HEK293 (cell line): ENCODE measurements at regions not wholly inside any gene's neighbourhood (a gene's known extent, or its start where the extent isn't known, plus 50 kb on each side); places are given as distances from the start of the nearest gene placed in this dataset.
"Not testable (repeated sequence)": the region's sequence is repeated elsewhere in the genome, so short reads cannot be mapped to it uniquely, and the experiment has no call there.

Experiments used
- CTCF ChIA-PET: fragments of 350-600 bp; formaldehyde crosslinking; extraction: SDS; loops from one replicate; lab custom pipeline; 2021; ENCODE audit warnings: antibody characterized with exemption; lab: Yijun Ruan, JAX
- POLR2A ChIA-PET: fragments of 300-600 bp; formaldehyde crosslinking; extraction: SDS; loops from one replicate; lab custom pipeline; 2020; ENCODE audit warnings: antibody characterized with exemption, inconsistent platforms; lab: Yijun Ruan, JAX
- H3K27ac ChIP-seq: fragments of 200-500 bp; sonication (Bioruptor generic); 2 replicates; pipeline ENCODE4 v1.5.1; 2014; ENCODE audit warnings: low read depth, low read length, control low read depth, inconsistent platforms; ENCODE audit errors: extremely low read depth
- H3K36me3 ChIP-seq, 2 experiments: fragments of 200-500 bp in 1 of 2; sonication (Bioruptor generic) in 1 of 2; 1 replicate in 1 of 2; 2 replicates in 1 of 2; pipeline ENCODE4 v1.5.1; 2014 to 2017; ENCODE audit warnings: inconsistent platforms in 2 of 2, low read length in 2 of 2; ENCODE audit not compliant: control insufficient read depth in 2 of 2, insufficient read depth in 1 of 2
- H3K4me1 ChIP-seq: fragments of 200-500 bp; sonication (Bioruptor generic); 2 replicates; pipeline ENCODE4 v1.5.1; 2014; ENCODE audit warnings: mild to moderate bottlenecking, low read length, inconsistent platforms; ENCODE audit not compliant: control insufficient read depth, insufficient read depth
- H3K4me3 ChIP-seq: 2 replicates; pipeline ENCODE4 v1.5.1; 2011; ENCODE audit warnings: low read depth, mild to moderate bottlenecking, control low read depth, low read length, moderate library complexity
- H3K9me3 ChIP-seq: fragments of 200-500 bp; sonication (Bioruptor generic); 2 replicates; pipeline ENCODE4 v1.5.1; 2014; ENCODE audit warnings: low read depth, low read length, inconsistent platforms; ENCODE audit not compliant: control insufficient read depth, insufficient read depth
- ZBTB26 ChIP-seq: fragments of 450-650 bp; formaldehyde crosslinking; optimal IDR thresholded peaks from 2 replicates; pipeline ENCODE3; 2016; ENCODE audit warnings: missing biosample characterization, mild to moderate bottlenecking, missing genetic modification characterization

- H3K4me1 ChIP-seq, H3K27ac ChIP-seq, H3K9me3 ChIP-seq, POLR2A ChIA-PET, CTCF ChIA-PET, H3K36me3 ChIP-seq, H3K4me3 ChIP-seq: not testable (repeated sequence)
Observed at GRCh38 chr5:177664737-177665136, 64.8 kb downstream of the B4GALT7 start.

GRCh38 chr5:177665172-177665571 lies 65.2 kb downstream of the B4GALT7 start:
- POLR2A ChIA-PET, CTCF ChIA-PET, H3K27ac ChIP-seq, H3K36me3 ChIP-seq, H3K4me3 ChIP-seq, H3K4me1 ChIP-seq, H3K9me3 ChIP-seq: not testable (repeated sequence)

- CTCF ChIA-PET, H3K27ac ChIP-seq, H3K4me3 ChIP-seq, POLR2A ChIA-PET, H3K36me3 ChIP-seq, H3K4me1 ChIP-seq, H3K9me3 ChIP-seq: not testable (repeated sequence)
Observed at GRCh38 chr5:177665960-177666359, 66.0 kb downstream of the B4GALT7 start.

- peak overlapping the region; percentile 40 for H3K4me3 ChIP-seq
- H3K36me3 ChIP-seq, POLR2A ChIA-PET, H3K9me3 ChIP-seq, CTCF ChIA-PET, H3K27ac ChIP-seq, H3K4me1 ChIP-seq: not testable (repeated sequence)
Observed at GRCh38 chr5:177671035-177671754, 71.3 kb downstream of the B4GALT7 start.

GRCh38 chr5:177671755-177672690 lies 72.1 kb downstream of the B4GALT7 start:
- POLR2A ChIA-PET, H3K4me1 ChIP-seq, CTCF ChIA-PET, H3K27ac ChIP-seq, H3K36me3 ChIP-seq, H3K9me3 ChIP-seq: not testable (repeated sequence)
- peak overlapping the region; percentile 49 for H3K4me3 ChIP-seq
- TF ChIP-seq ZBTB26 (tag by site-specific recombination) = peak; percentile 54
